GM12878 (cell line): ENCODE measurements at regions not wholly inside any gene's neighbourhood (a gene's known extent, or its start where the extent isn't known, plus 50 kb on each side); places are given as distances from the start of the nearest gene placed in this dataset.

Experiments
- ATAC-seq: fragments of 200-7000 bp; cut with Tn5 transposase; 3 replicates; pipeline ENCODE4 v1.9.1; 2020; ENCODE audit warnings: mild to moderate bottlenecking, moderate library complexity
- BruUV-seq: library from RNA; stranded (reverse); fragments of 400-500 nt; replicated peaks from 2 replicates; lab custom pipeline; 2021; lab: Mats Ljungman, UMichigan
- CTCF ChIA-PET: fragments of 300-600 bp; sonication (Branson Sonifier 250); formaldehyde crosslinking; extraction: SDS; loops from one replicate; lab custom pipeline; 2021; ENCODE audit warnings: inconsistent platforms; lab: Yijun Ruan, JAX
- POLR2A ChIA-PET: fragments of 350-600 bp; formaldehyde crosslinking; extraction: SDS; loops from one replicate; lab custom pipeline; 2021; ENCODE audit warnings: inconsistent platforms; lab: Charles Lee
- RAD21 ChIA-PET: fragments of 300-600 bp; sonication (Branson Sonifier 250); formaldehyde crosslinking; loops from one replicate; lab custom pipeline; 2023; ENCODE audit warnings: antibody characterized with exemption; ENCODE audit not compliant: unreplicated experiment; lab: Charles Lee
- SMC1A ChIA-PET: fragments of 300-600 bp; sonication (Branson Sonifier 250); formaldehyde crosslinking; loops from one replicate; lab custom pipeline; 2023; ENCODE audit not compliant: unreplicated experiment, uncharacterized antibody; lab: Charles Lee
- DNase-seq: peaks from one replicate; pipeline ENCODE4 v3.0.0-alpha.2; 2011; ENCODE audit warnings: low read depth, low spot score
- FAIRE-seq: peaks from 3 replicates; lab custom pipeline; 2011; peaks lifted over from hg19 to GRCh38; lab: Jason Lieb, UNC
- H2AFZ ChIP-seq: 2 replicates; pipeline ENCODE4 v1.6.0; 2011; ENCODE audit warnings: low read depth, low read length, control low read depth; ENCODE audit not compliant: control insufficient read depth
- H3K27ac ChIP-seq: 2 replicates; pipeline ENCODE4 v1.5.1; 2011; ENCODE audit warnings: control low read depth; ENCODE audit not compliant: control insufficient read depth, insufficient read depth
- H3K27me3 ChIP-seq, 2 experiments: replicated peaks in 1 of 2; 2 replicates each; pipeline versions ENCODE4 v1.6.0 to v1.6.1; 2011; ENCODE audit warnings: low read length in 1 of 2; ENCODE audit not compliant: control insufficient read depth in 2 of 2, insufficient read depth in 2 of 2
- H3K36me3 ChIP-seq, 2 experiments: 2 replicates each; pipeline ENCODE4 v1.5.1; 2011; ENCODE audit warnings: low read length in 1 of 2; ENCODE audit not compliant: control insufficient read depth in 2 of 2, insufficient read depth in 2 of 2
- H3K4me1 ChIP-seq: 2 replicates; pipeline ENCODE4 v1.6.1; 2011; ENCODE audit warnings: mild to moderate bottlenecking, low read length, moderate library complexity, mixed read lengths; ENCODE audit not compliant: control insufficient read depth, insufficient read depth
- H3K4me2 ChIP-seq: 2 replicates; pipeline ENCODE4 v1.6.0; 2011; ENCODE audit warnings: control low read depth; ENCODE audit not compliant: control insufficient read depth, insufficient read depth
- H3K4me3 ChIP-seq: fragments of 200-600 bp; sonication (generic); 2 replicates; pipeline ENCODE4 v1.5.1; 2016
- H3K79me2 ChIP-seq: 2 replicates; pipeline ENCODE4 v1.6.0; 2011; ENCODE audit warnings: low read length; ENCODE audit not compliant: control insufficient read depth, insufficient read depth
- H3K9ac ChIP-seq: 2 replicates; pipeline ENCODE4 v1.8.0; 2011; ENCODE audit warnings: low read length, control low read depth, mixed read lengths; ENCODE audit not compliant: control insufficient read depth, insufficient read depth
- H3K9me3 ChIP-seq: replicated peaks from 3 replicates; pipeline ENCODE4 v1.5.1; 2011; ENCODE audit warnings: mild to moderate bottlenecking, low read length; ENCODE audit not compliant: control insufficient read depth, insufficient read depth
- H4K20me1 ChIP-seq: 2 replicates; pipeline ENCODE4 v1.6.0; 2011; ENCODE audit not compliant: control insufficient read depth, insufficient read depth
- CREB1 ChIP-seq: IDR thresholded peaks from 2 replicates; pipeline ENCODE4 v1.6.1; 2012; ENCODE audit warnings: low read depth, mild to moderate bottlenecking, inconsistent platforms
- HDAC2 ChIP-seq: fragments of 200-600 bp; sonication (generic); IDR thresholded peaks from 2 replicates; pipeline ENCODE4 v1.6.1; 2017
- KDM1A ChIP-seq: fragments of 200-600 bp; sonication (generic); IDR thresholded peaks from 2 replicates; pipeline ENCODE4 v1.6.1; 2016; ENCODE audit warnings: borderline replicate concordance
- LARP7 ChIP-seq: fragments of 450-650 bp; IDR thresholded peaks from 2 replicates; pipeline ENCODE4 v1.6.1; 2017; ENCODE audit warnings: mild to moderate bottlenecking
- MLLT1 ChIP-seq: fragments of 450-650 bp; IDR thresholded peaks from 2 replicates; pipeline ENCODE4 v1.6.1; 2016; ENCODE audit warnings: mild to moderate bottlenecking
- NR2C1 ChIP-seq: fragments of 450-650 bp; IDR thresholded peaks from 2 replicates; pipeline ENCODE4 v1.6.1; 2017; ENCODE audit warnings: antibody characterized with exemption, mild to moderate bottlenecking, moderate library complexity
- POLR2AphosphoS5 ChIP-seq: IDR thresholded peaks from 2 replicates; pipeline ENCODE4 v1.6.1; 2011; ENCODE audit warnings: mild to moderate bottlenecking, low read length, inconsistent platforms
- TCF12 ChIP-seq: IDR thresholded peaks from 2 replicates; pipeline ENCODE4 v1.6.1; 2011; ENCODE audit warnings: low read depth, mild to moderate bottlenecking, low read length
- WGBS: methylation state at CpG from one replicate; pipeline ENCODE4 v1.1.6; 2016; ENCODE audit warnings: low lambda C conversion rate; ENCODE audit not compliant: insufficient replicate concordance, insufficient coverage; ENCODE audit errors: missing lambda C conversion rate; 5-methylcytosine and 5-hydroxymethylcytosine counted together
- in situ Hi-C: fragments of 300-500 bp; cut with MboI; formaldehyde crosslinking; loops from 9 replicates; pipeline ENCODE4 v1.14.3; 2018; ENCODE audit warnings: mixed read lengths
- intact Hi-C: fragments of 100-400 bp; cut with micrococcal nuclease; formaldehyde crosslinking; loops from one replicate; pipeline ENCODE4 v1.14.2; 2022; ENCODE audit not compliant: unreplicated experiment
- TF ChIP-seq, protein P1 (sequence below): IDR thresholded peaks from 2 replicates; pipeline ENCODE4 v1.6.1; 2012; ENCODE audit warnings: improper control_type of control experiment, low read depth, low read length; ENCODE audit not compliant: insufficient replicate concordance

DNA sequence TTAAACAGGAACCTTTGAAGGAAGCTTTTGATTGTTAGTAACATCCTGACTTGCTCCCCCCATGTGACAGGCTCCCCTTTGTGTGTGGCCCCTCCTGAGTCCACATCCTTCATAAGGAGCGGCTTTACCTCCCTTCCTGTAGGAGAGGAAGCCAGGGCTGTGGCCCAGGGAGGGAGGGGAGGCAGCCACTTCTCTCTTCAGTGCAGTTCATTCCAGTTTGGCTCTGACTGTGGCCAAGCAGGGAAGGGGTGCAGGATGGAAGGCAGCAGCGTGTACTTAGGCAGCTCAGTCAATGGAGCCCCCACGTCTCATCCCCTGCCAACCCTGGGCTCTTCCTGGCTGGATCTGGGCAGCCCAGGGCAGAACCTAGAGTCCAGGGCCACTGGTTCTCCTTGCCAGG is 295.2 kb downstream of the QKI start:
- no TSS peak for BruUV-seq
- ATAC-seq (no peak), DNase-seq (no peak), FAIRE-seq (no peak)
- WGBS, result 92% methylated on average over 3 of the region's 3 CpGs
- no peak overlapping the region for H3K4me3 ChIP-seq
- no peaks in the 10 kb centered on the region for H3K9me3 ChIP-seq
- no peak overlapping the region for H3K27ac ChIP-seq
- no peak overlapping the region for H3K9ac ChIP-seq
- in situ Hi-C loops (no loop called here), intact Hi-C loops (loop anchor here (2.0 to 5.0 kb wide), 4 partner anchors 42 to 292 kb away; no protein-coding TSS in a partner anchor)
- no peak for TF ChIP-seq HDAC2
- TF ChIP-seq MLLT1, result no peak
- no peak for TF ChIP-seq KDM1A
- TF ChIP-seq CREB1, result no peak
- no peak for TF ChIP-seq TCF12
- TF ChIP-seq, protein P1, sequence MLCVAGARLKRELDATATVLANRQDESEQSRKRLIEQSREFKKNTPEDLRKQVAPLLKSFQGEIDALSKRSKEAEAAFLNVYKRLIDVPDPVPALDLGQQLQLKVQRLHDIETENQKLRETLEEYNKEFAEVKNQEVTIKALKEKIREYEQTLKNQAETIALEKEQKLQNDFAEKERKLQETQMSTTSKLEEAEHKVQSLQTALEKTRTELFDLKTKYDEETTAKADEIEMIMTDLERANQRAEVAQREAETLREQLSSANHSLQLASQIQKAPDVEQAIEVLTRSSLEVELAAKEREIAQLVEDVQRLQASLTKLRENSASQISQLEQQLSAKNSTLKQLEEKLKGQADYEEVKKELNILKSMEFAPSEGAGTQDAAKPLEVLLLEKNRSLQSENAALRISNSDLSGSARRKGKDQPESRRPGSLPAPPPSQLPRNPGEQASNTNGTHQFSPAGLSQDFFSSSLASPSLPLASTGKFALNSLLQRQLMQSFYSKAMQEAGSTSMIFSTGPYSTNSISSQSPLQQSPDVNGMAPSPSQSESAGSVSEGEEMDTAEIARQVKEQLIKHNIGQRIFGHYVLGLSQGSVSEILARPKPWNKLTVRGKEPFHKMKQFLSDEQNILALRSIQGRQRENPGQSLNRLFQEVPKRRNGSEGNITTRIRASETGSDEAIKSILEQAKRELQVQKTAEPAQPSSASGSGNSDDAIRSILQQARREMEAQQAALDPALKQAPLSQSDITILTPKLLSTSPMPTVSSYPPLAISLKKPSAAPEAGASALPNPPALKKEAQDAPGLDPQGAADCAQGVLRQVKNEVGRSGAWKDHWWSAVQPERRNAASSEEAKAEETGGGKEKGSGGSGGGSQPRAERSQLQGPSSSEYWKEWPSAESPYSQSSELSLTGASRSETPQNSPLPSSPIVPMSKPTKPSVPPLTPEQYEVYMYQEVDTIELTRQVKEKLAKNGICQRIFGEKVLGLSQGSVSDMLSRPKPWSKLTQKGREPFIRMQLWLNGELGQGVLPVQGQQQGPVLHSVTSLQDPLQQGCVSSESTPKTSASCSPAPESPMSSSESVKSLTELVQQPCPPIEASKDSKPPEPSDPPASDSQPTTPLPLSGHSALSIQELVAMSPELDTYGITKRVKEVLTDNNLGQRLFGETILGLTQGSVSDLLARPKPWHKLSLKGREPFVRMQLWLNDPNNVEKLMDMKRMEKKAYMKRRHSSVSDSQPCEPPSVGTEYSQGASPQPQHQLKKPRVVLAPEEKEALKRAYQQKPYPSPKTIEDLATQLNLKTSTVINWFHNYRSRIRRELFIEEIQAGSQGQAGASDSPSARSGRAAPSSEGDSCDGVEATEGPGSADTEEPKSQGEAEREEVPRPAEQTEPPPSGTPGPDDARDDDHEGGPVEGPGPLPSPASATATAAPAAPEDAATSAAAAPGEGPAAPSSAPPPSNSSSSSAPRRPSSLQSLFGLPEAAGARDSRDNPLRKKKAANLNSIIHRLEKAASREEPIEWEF, result no peak
- TF ChIP-seq LARP7, result no peak
- TF ChIP-seq NR2C1, result no peak
- TF ChIP-seq POLR2AphosphoS5, result no peak
- RAD21 ChIA-PET, result no interaction called here
- H3K4me1 ChIP-seq, result peaks cover 77% of the 10 kb centered on the region
- H3K79me2 ChIP-seq, result no peaks in the 10 kb centered on the region
- no peaks in the 10 kb centered on the region for H3K27me3 ChIP-seq
- SMC1A ChIA-PET, result interaction anchor here (1.2 kb wide), 1 partner anchor 8 kb away, joined by 3 read pairs; no protein-coding TSS in a partner anchor
- H3K4me2 ChIP-seq, result no peak overlapping the region
- H2AFZ ChIP-seq, result no peak overlapping the region
- CTCF ChIA-PET, result no interaction called here
- POLR2A ChIA-PET, result no interaction called here
- no peaks in the 10 kb centered on the region for H3K36me3 ChIP-seq
- no peaks in the 10 kb centered on the region for H4K20me1 ChIP-seq
